ENCODE measurements at regions not wholly inside any gene's neighbourhood (a gene's known extent, or its start where the extent isn't known, plus 50 kb on each side); places are given as distances from the start of the nearest gene placed in this dataset.

GRCh38 chr4:129623233-129623875 is 527.4 kb downstream of the C4orf33 start:
- H3K4me1 ChIP-seq (ENCODE audit: low read length): no peaks in the 10 kb centered on the region
- no peaks in the 10 kb centered on the region for H3K79me2 ChIP-seq (ENCODE audit: low read length)
- no peak for TF ChIP-seq EZH2phosphoT487 (IDR thresholded peaks at IDR 0.05; ENCODE audit: low read depth)
- no peak for TF ChIP-seq CTCF (IDR thresholded peaks at IDR 0.05; ENCODE audit: low read depth, low read length)
- no peak overlapping the region for H3K4me3 ChIP-seq (ENCODE audit: low read length)
- no peak overlapping the region for H3K9ac ChIP-seq (ENCODE audit: low read length)
- no peak overlapping the region for H3K4me2 ChIP-seq (ENCODE audit: low read length)
- no peak overlapping the region for H2AFZ ChIP-seq (ENCODE audit: low read depth, low read length)
- H4K20me1 ChIP-seq (ENCODE audit: insufficient read depth, low read length): no peaks in the 10 kb centered on the region
- no peaks in the 10 kb centered on the region for H3K27me3 ChIP-seq (ENCODE audit: low read depth, low read length)
- no peaks in the 10 kb centered on the region for H3K9me3 ChIP-seq (ENCODE audit: insufficient read depth, low read length)
- no peaks in the 10 kb centered on the region for H3K36me3 ChIP-seq (replicated peaks; ENCODE audit: low read depth, low read length)
- no peak overlapping the region for H3K27ac ChIP-seq (ENCODE audit: low read length)

GRCh38 chr4:129641179-129641578 is 545.2 kb downstream of the C4orf33 start:
- TF ChIP-seq CTCF (IDR thresholded peaks at IDR 0.05; ENCODE audit: low read depth, low read length) (peak; percentile 86), EZH2phosphoT487 (IDR thresholded peaks at IDR 0.05; ENCODE audit: low read depth) (no peak)
- H3K4me2 ChIP-seq (ENCODE audit: low read length): peak overlapping the region; percentile 69
- H3K4me3 ChIP-seq (ENCODE audit: low read length): peak overlapping the region; percentile 35
- H2AFZ ChIP-seq (ENCODE audit: low read depth, low read length): peak overlapping the region; percentile 69; the same call in 1 of the 2 replicates
- no peaks in the 10 kb centered on the region for H3K36me3 ChIP-seq (replicated peaks; ENCODE audit: low read depth, low read length)
- H3K9me3 ChIP-seq (ENCODE audit: insufficient read depth, low read length): no peaks in the 10 kb centered on the region
- no peak overlapping the region for H3K27ac ChIP-seq (ENCODE audit: low read length)
- peaks cover 4% of the 10 kb centered on the region for H3K4me1 ChIP-seq (ENCODE audit: low read length)
- no peaks in the 10 kb centered on the region for H3K27me3 ChIP-seq (ENCODE audit: low read depth, low read length)
- H4K20me1 ChIP-seq (ENCODE audit: insufficient read depth, low read length): no peaks in the 10 kb centered on the region
- no peaks in the 10 kb centered on the region for H3K79me2 ChIP-seq (ENCODE audit: low read length)
- no peak overlapping the region for H3K9ac ChIP-seq (ENCODE audit: low read length)

GRCh38 chr4:129645461-129645860 is 549.5 kb downstream of the C4orf33 start:
- Histone ChIP-seq H4K20me1 (ENCODE audit: insufficient read depth, low read length) (no peaks in the 10 kb centered on the region), H3K27me3 (ENCODE audit: low read depth, low read length) (no peaks in the 10 kb centered on the region), H3K4me1 (ENCODE audit: low read length) (peaks cover 4% of the 10 kb centered on the region), H3K4me3 (ENCODE audit: low read length) (no peak overlapping the region), H3K9ac (ENCODE audit: low read length) (no peak overlapping the region), H3K36me3 (replicated peaks; ENCODE audit: low read depth, low read length) (no peaks in the 10 kb centered on the region), H3K79me2 (ENCODE audit: low read length) (no peaks in the 10 kb centered on the region), H3K9me3 (ENCODE audit: insufficient read depth, low read length) (no peaks in the 10 kb centered on the region), H2AFZ (ENCODE audit: low read depth, low read length) (no peak overlapping the region), H3K4me2 (ENCODE audit: low read length) (no peak overlapping the region), H3K27ac (ENCODE audit: low read length) (no peak overlapping the region)
- TF ChIP-seq EZH2phosphoT487 (IDR thresholded peaks at IDR 0.05; ENCODE audit: low read depth): no peak
- TF ChIP-seq CTCF (IDR thresholded peaks at IDR 0.05; ENCODE audit: low read depth, low read length): no peak

- no peak overlapping the region for H3K4me2 ChIP-seq (ENCODE audit: low read length)
- TF ChIP-seq EZH2phosphoT487 (IDR thresholded peaks at IDR 0.05; ENCODE audit: low read depth) (no peak), CTCF (IDR thresholded peaks at IDR 0.05; ENCODE audit: low read depth, low read length) (no peak)
- no peaks in the 10 kb centered on the region for H3K9me3 ChIP-seq (ENCODE audit: insufficient read depth, low read length)
- H3K27me3 ChIP-seq (ENCODE audit: low read depth, low read length): no peaks in the 10 kb centered on the region
- no peaks in the 10 kb centered on the region for H3K79me2 ChIP-seq (ENCODE audit: low read length)
- H3K36me3 ChIP-seq (replicated peaks; ENCODE audit: low read depth, low read length): no peaks in the 10 kb centered on the region
- H3K4me3 ChIP-seq (ENCODE audit: low read length): no peak overlapping the region
- no peaks in the 10 kb centered on the region for H4K20me1 ChIP-seq (ENCODE audit: insufficient read depth, low read length)
- H3K4me1 ChIP-seq (ENCODE audit: low read length): no peaks in the 10 kb centered on the region
- no peak overlapping the region for H3K27ac ChIP-seq (ENCODE audit: low read length)
- no peak overlapping the region for H2AFZ ChIP-seq (ENCODE audit: low read depth, low read length)
- H3K9ac ChIP-seq (ENCODE audit: low read length): no peak overlapping the region
Observed at GRCh38 chr4:129668092-129668491, 572.1 kb downstream of the C4orf33 start.

Measured in OCI-LY3 (cell line).